Jurkat, Clone E6-1 (cell line): ENCODE measurements at regions not wholly inside any gene's neighbourhood (a gene's known extent, or its start where the extent isn't known, plus 50 kb on each side); places are given as distances from the start of the nearest gene placed in this dataset.

Source experiments
- DNase-seq: peaks from one replicate; pipeline ENCODE4 v3.0.0-alpha.2; 2011; ENCODE audit warnings: low read depth, low spot score
- H3K4me3 ChIP-seq: 2 replicates; pipeline ENCODE4 v1.5.1; 2011; ENCODE audit warnings: mild to moderate bottlenecking, low read length, control low read depth, moderate library complexity

- no peak for DNase-seq
- H3K4me3 ChIP-seq = no peak overlapping the region
Observed at GRCh38 chr9:14978022-14979000, 68.1 kb upstream of the FREM1 start.

DNA sequence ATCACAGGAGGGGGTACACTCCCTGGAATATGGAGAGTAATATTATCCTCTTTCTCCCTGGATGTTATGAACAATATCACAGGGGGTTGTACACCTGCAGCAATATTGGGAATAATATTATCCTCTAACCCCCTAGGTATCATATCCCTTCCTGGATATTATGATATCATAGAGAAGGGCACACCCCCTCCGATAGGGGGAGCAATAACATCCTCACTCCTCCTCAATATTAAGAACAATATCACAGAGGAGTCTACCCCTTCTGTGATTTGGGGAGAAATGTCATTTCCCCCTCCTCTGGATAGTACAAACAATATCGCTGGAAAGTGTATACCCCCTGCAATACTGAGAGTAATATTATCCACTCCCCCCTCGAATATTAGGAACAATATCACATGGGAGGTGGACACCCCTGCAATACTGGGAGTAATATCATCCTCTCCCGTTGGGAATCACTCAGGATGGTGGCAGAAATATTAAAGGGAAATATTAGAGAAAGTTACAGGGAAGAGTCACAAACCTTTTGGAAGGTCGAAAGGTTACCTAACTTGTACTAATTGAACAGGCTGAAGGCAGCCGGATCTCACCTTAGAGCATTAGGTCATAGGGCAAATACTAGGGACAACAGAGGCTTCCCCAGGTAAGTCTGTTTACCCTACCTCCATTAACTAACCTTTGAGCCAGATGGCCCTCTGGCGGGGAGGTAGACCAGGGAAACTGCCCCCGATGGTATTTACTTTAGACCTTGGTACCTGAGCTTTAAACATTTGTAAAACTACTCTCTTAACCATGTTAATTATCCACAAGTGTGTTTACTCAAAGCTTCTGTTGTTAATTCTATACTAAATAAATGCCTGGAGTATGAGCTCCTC lies 57.5 kb upstream of the FREM1 start:
- H3K4me3 ChIP-seq = no peak overlapping the region
- no peak for DNase-seq

- no peak overlapping the region for H3K4me3 ChIP-seq
- DNase-seq = no peak
Observed at GRCh38 chr9:14962193-14962882, 52.1 kb upstream of the FREM1 start.

DNA sequence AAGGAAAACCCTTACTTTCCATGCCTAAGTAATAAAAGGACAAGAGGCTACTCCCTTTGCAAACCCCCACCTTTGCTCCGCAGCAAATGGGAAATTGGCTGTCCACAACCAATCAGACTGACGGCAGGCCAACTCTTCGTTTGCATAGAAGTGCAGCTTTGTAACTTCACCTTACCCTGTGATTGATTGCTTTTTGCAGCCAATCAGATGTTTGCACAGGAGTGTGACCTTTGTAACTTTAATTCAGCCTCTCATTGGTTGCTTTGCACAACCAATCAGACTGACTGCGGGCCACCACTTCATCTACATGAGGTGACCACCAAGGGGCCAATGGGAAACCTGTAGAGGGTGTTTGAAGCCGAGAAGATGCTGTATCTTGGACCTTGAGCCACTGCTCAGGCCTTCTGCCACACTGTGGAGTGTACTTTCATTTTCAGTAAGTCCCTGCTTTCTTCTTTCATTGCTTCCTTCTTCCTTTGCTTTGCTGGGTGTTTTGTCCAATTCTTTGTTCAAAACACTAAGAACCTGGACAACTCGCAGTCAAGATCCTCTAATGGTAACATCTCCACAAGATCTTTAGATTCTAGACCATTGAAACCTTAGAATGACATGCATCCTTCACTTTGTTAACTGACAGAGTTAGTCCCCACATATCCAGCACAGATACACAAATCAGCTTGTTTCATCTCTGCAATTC lies 51.3 kb upstream of the FREM1 start:
- DNase-seq = peak; percentile 7
- no peak overlapping the region for H3K4me3 ChIP-seq

- DNase-seq = no peak
- H3K4me3 ChIP-seq = no peak overlapping the region
Observed at GRCh38 chr9:14960881-14961280, 50.7 kb upstream of the FREM1 start.
